Endothelial cell of umbilical vein (primary cell): ENCODE measurements at regions not wholly inside any gene's neighbourhood (a gene's known extent, or its start where the extent isn't known, plus 50 kb on each side); places are given as distances from the start of the nearest gene placed in this dataset.

Source experiments
- BruUV-seq: library from RNA; stranded (reverse); fragments of 400-500 nt; replicated peaks from 2 replicates; lab custom pipeline; 2021; lab: Mats Ljungman, UMichigan
- CTCF ChIA-PET: fragments of 300-600, 350-600 bp; sonication (Branson Sonifier 250); formaldehyde crosslinking; loops from one replicate; lab custom pipeline; 2021; ENCODE audit warnings: antibody characterized with exemption, inconsistent platforms; lab: Charles Lee
- POLR2A ChIA-PET: fragments of 300-600, 350-600 bp; sonication (Branson Sonifier 250); formaldehyde crosslinking; loops from one replicate; lab custom pipeline; 2021; ENCODE audit warnings: antibody characterized with exemption, inconsistent platforms; lab: Charles Lee
- DNase-seq: peaks from one replicate; pipeline ENCODE4 v3.0.0-alpha.2; 2011; ENCODE audit warnings: low read depth, low spot score
- FAIRE-seq: peaks from 2 replicates; lab custom pipeline; 2011; peaks lifted over from hg19 to GRCh38; lab: Jason Lieb, UNC
- H2AFZ ChIP-seq: 2 replicates; pipeline ENCODE4 v1.6.0; 2012; ENCODE audit warnings: low read depth, low read length, control low read depth, inconsistent platforms
- H3K27ac ChIP-seq: 2 replicates; pipeline ENCODE4 v1.5.1; 2011; ENCODE audit warnings: low read depth, mild to moderate bottlenecking, control low read depth, low read length, moderate library complexity; ENCODE audit not compliant: insufficient read depth
- H3K27me3 ChIP-seq, 2 experiments: 2 replicates each; pipeline versions ENCODE4 v1.6.0 to v1.6.1; 2011; ENCODE audit warnings: low read length in 2 of 2, mixed read lengths in 1 of 2; ENCODE audit not compliant: control insufficient read depth in 2 of 2, insufficient read depth in 2 of 2
- H3K36me3 ChIP-seq, 2 experiments: 2 replicates in 1 of 2; 3 replicates in 1 of 2; pipeline ENCODE4 v1.5.1; 2011; ENCODE audit warnings: low read length in 2 of 2, mild to moderate bottlenecking in 1 of 2, moderate library complexity in 1 of 2; ENCODE audit not compliant: control insufficient read depth in 2 of 2, insufficient read depth in 2 of 2; ENCODE audit errors: extremely low read depth in 1 of 2
- H3K4me1 ChIP-seq: 3 replicates; pipeline ENCODE4 v1.5.1; 2011; ENCODE audit warnings: mild to moderate bottlenecking, low read length; ENCODE audit not compliant: control insufficient read depth, insufficient read depth; ENCODE audit errors: extremely low read depth
- H3K4me2 ChIP-seq: 2 replicates; pipeline ENCODE4 v1.6.1; 2011; ENCODE audit warnings: low read length, control low read depth, mixed read lengths; ENCODE audit not compliant: insufficient read depth
- H3K4me3 ChIP-seq, 3 experiments: fragments of 200-600 bp in 1 of 3; sonication (generic), shearing (Covaris generic) in 1 of 3; replicated peaks in 1 of 3; 2 replicates each; pipeline ENCODE4 v1.5.1; 2011 to 2016; ENCODE audit warnings: control low read depth in 3 of 3, low read length in 3 of 3, mild to moderate bottlenecking in 2 of 3, inconsistent platforms in 1 of 3, low read depth in 1 of 3, moderate library complexity in 1 of 3; ENCODE audit not compliant: insufficient read depth in 1 of 3
- H3K79me2 ChIP-seq: 2 replicates; pipeline ENCODE4 v1.6.0; 2012; ENCODE audit warnings: low read length, inconsistent platforms; ENCODE audit not compliant: control insufficient read depth, insufficient read depth
- H3K9ac ChIP-seq: replicated peaks from 2 replicates; pipeline ENCODE3; 2011; ENCODE audit warnings: low read length, control low read depth; ENCODE audit not compliant: insufficient read depth; ENCODE audit errors: extremely low read depth
- H3K9me1 ChIP-seq: replicated peaks from 3 replicates; pipeline ENCODE4 v1.6.0; 2011; ENCODE audit warnings: mild to moderate bottlenecking, low read length; ENCODE audit not compliant: control insufficient read depth, insufficient read depth; ENCODE audit errors: extremely low read depth
- H3K9me3 ChIP-seq: replicated peaks from 2 replicates; pipeline ENCODE4 v1.5.1; 2012; ENCODE audit warnings: low read length, inconsistent platforms; ENCODE audit not compliant: control insufficient read depth, insufficient read depth
- H4K20me1 ChIP-seq: replicated peaks from 2 replicates; pipeline ENCODE3; 2011; ENCODE audit warnings: mild to moderate bottlenecking, low read length; ENCODE audit not compliant: control insufficient read depth, insufficient read depth; ENCODE audit errors: extremely low read depth
- CTCF ChIP-seq, 2 donors: IDR thresholded peaks; 1 replicate in 1 of 2; 2 replicates in 1 of 2; pipeline ENCODE4 v1.5.1; 2011; ENCODE audit warnings: low read length in 2 of 2, mild to moderate bottlenecking in 2 of 2, moderate library complexity in 2 of 2, control low read depth in 1 of 2, inconsistent platforms in 1 of 2, low read depth in 1 of 2; ENCODE audit not compliant: insufficient read depth in 1 of 2; ENCODE audit errors: extremely low read depth in 1 of 2
- EZH2 ChIP-seq: IDR thresholded peaks from 2 replicates; pipeline ENCODE4 v1.6.1; 2012; ENCODE audit warnings: borderline replicate concordance, low read depth, mild to moderate bottlenecking, moderate library complexity, low read length, inconsistent platforms; ENCODE audit not compliant: severe bottlenecking
- FOS ChIP-seq: IDR thresholded peaks from 2 replicates; pipeline ENCODE4 v1.6.1; 2011; ENCODE audit warnings: mild to moderate bottlenecking, low read length, moderate library complexity, borderline replicate concordance; ENCODE audit not compliant: insufficient read depth
- GATA2 ChIP-seq: IDR thresholded peaks from 2 replicates; pipeline ENCODE4 v1.7.0; 2011; ENCODE audit warnings: low read depth, mild to moderate bottlenecking, moderate library complexity, mixed read lengths, low read length; ENCODE audit not compliant: insufficient read length, insufficient read depth
- JUN ChIP-seq: IDR thresholded peaks from 2 replicates; pipeline ENCODE4 v1.6.1; 2011; ENCODE audit warnings: borderline replicate concordance, low read depth; ENCODE audit not compliant: insufficient read length, insufficient read depth
- MAX ChIP-seq: IDR thresholded peaks from 2 replicates; pipeline ENCODE4 v1.6.1; 2011; ENCODE audit not compliant: insufficient read depth, insufficient read length
- MYC ChIP-seq: IDR thresholded peaks from one replicate; pipeline ENCODE4 v1.6.1; 2011; ENCODE audit warnings: mild to moderate bottlenecking, low read depth, low read length
- POLR2A ChIP-seq: IDR thresholded peaks from 2 replicates; pipeline ENCODE4 v1.6.1; 2012; ENCODE audit warnings: low read depth, mild to moderate bottlenecking, control low read depth, low read length
- POLR2AphosphoS5 ChIP-seq: IDR thresholded peaks from 2 replicates; pipeline ENCODE4 v1.6.1; 2012; ENCODE audit warnings: low read depth, mild to moderate bottlenecking, control low read depth, low read length, moderate library complexity; ENCODE audit not compliant: insufficient read depth
- dilution Hi-C: fragments of 300-500 bp; cut with MboI; formaldehyde crosslinking; loops from one replicate; pipeline ENCODE4 v1.15.0; 2019; ENCODE audit warnings: low sequenced_read_pairs; ENCODE audit not compliant: extremely low pct_ligation_motif_present
- intact Hi-C: fragments of 100-400 bp; cut with micrococcal nuclease; formaldehyde crosslinking; loops from one replicate; pipeline ENCODE4 v1.10.0; 2022

GRCh38 chr6:14290041-14290771 lies 172.6 kb downstream of the CD83 start:
- FAIRE-seq (no peak), DNase-seq (no peak)
- Histone ChIP-seq H2AFZ (no peak overlapping the region), H3K79me2 (no peaks in the 10 kb centered on the region), H3K4me1 (no peaks in the 10 kb centered on the region), H3K9ac (no peak overlapping the region), H3K36me3 (no peaks in the 10 kb centered on the region), H4K20me1 (no peaks in the 10 kb centered on the region), H3K4me2 (no peak overlapping the region), H3K9me1 (no peaks in the 10 kb centered on the region), H3K9me3 (peaks cover 2% of the 10 kb centered on the region), H3K27me3 (no peaks in the 10 kb centered on the region), H3K4me3 (no peak overlapping the region), H3K27ac (no peak overlapping the region)
- intact Hi-C loops, result no loop called here
- dilution Hi-C loops, result no loop called here
- ChIA-PET CTCF (no interaction called here), POLR2A (no interaction called here)
- BruUV-seq, result no TSS peak
- TF ChIP-seq CTCF (IDR thresholded peaks at IDR 0.05; ENCODE audit: extremely low read depth in 1 of 2, insufficient read depth in 1 of 2, low read depth in 1 of 2, low read length in 2 of 2) (no peak), FOS (no peak), GATA2 (no peak)

GRCh38 chr6:14290772-14291330 lies 173.3 kb downstream of the CD83 start:
- Histone ChIP-seq H3K4me1 (no peaks in the 10 kb centered on the region), H3K9ac (no peak overlapping the region), H3K27me3 (no peaks in the 10 kb centered on the region), H3K79me2 (no peaks in the 10 kb centered on the region), H3K27ac (no peak overlapping the region), H3K9me1 (no peaks in the 10 kb centered on the region), H3K4me3 (no peak overlapping the region), H3K36me3 (no peaks in the 10 kb centered on the region), H2AFZ (no peak overlapping the region), H3K9me3 (peaks cover 2% of the 10 kb centered on the region), H3K4me2 (no peak overlapping the region), H4K20me1 (no peaks in the 10 kb centered on the region)
- DNase-seq (no peak), FAIRE-seq (no peak)
- dilution Hi-C loops, result no loop called here
- no TSS peak for BruUV-seq
- ChIA-PET POLR2A (no interaction called here), CTCF (no interaction called here)
- TF ChIP-seq MYC (no peak), FOS (no peak), CTCF (IDR thresholded peaks at IDR 0.05; ENCODE audit: extremely low read depth in 1 of 2, insufficient read depth in 1 of 2, low read depth in 1 of 2, low read length in 2 of 2) (no peak), POLR2A (no peak), MAX (no peak), GATA2 (no peak), POLR2AphosphoS5 (no peak), JUN (no peak), EZH2 (no peak)
- intact Hi-C loops, result no loop called here
